GM10266 (cell line): ENCODE measurements at regions not wholly inside any gene's neighbourhood (a gene's known extent, or its start where the extent isn't known, plus 50 kb on each side); places are given as distances from the start of the nearest gene placed in this dataset.

ENCODE experiments used
- DNase-seq: peaks from one replicate; pipeline ENCODE4 v3.0.0; 2012; ENCODE audit errors: extremely low spot score
- TF ChIP-seq, protein P1 (sequence below): IDR thresholded peaks from 2 replicates; pipeline ENCODE4 v1.5.1; 2012; ENCODE audit warnings: mild to moderate bottlenecking, low read depth; ENCODE audit not compliant: control insufficient read depth, insufficient read depth; ENCODE audit errors: missing control alignments

DNA sequence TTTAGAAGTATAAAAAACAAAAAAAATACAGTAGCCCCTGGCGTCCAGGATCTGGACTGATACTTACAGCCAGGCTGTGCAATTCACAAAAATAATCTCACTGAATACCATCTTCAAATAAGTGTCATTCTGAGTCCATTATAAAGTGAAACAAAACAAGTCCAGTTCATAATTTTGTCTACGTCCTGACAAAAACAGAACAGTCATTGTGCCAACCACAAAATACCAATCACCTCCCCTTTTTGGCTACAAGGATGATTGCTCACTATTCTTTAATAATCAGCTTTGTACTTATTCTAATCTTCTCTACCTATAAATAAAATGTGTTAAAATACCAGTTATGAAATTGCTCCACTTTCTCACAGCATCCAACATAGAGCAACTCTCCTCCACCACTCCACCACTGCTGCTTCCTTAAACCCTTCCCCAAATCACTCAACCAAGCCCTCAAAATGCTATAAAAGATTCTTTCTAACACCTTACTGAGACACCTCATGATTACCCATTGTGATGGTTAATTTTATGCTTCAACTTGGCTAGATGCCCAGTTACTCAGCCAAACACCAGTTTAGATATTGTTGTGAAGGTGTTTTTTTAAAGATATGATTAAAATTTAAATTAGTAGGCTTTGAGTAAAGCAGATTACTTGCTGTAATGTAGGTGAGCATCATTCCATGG lies 479.8 kb upstream of the SEMA3A start:
- DNase-seq: no peak
- TF ChIP-seq, protein P1, sequence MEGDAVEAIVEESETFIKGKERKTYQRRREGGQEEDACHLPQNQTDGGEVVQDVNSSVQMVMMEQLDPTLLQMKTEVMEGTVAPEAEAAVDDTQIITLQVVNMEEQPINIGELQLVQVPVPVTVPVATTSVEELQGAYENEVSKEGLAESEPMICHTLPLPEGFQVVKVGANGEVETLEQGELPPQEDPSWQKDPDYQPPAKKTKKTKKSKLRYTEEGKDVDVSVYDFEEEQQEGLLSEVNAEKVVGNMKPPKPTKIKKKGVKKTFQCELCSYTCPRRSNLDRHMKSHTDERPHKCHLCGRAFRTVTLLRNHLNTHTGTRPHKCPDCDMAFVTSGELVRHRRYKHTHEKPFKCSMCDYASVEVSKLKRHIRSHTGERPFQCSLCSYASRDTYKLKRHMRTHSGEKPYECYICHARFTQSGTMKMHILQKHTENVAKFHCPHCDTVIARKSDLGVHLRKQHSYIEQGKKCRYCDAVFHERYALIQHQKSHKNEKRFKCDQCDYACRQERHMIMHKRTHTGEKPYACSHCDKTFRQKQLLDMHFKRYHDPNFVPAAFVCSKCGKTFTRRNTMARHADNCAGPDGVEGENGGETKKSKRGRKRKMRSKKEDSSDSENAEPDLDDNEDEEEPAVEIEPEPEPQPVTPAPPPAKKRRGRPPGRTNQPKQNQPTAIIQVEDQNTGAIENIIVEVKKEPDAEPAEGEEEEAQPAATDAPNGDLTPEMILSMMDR: no peak

DNA sequence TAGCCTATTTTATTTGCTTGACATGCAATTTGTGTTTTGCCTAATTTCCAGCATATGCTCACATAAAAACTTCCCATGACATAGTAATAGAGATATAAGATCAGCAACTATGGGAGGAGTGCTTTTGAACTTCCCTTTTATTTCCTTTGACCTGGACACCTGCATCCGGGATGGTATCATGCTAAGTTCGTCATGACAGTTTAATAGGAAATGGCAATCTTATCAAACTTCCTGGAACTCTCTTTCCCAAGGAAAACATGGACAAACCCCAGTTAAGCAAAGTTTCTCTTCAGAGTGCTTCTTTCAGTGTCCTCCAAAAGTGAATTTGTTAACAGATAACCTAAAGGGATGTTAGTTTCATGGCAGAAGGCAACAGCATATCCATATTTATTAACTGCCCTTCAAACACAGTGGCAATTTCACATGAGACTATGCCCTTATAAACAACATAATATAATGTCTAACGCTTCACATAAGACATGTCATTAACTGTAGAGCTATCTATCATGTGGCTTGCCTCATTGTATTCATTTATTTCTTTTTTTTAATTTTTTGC lies 474.7 kb upstream of the SEMA3A start:
- TF ChIP-seq, protein P1: no peak

DNA sequence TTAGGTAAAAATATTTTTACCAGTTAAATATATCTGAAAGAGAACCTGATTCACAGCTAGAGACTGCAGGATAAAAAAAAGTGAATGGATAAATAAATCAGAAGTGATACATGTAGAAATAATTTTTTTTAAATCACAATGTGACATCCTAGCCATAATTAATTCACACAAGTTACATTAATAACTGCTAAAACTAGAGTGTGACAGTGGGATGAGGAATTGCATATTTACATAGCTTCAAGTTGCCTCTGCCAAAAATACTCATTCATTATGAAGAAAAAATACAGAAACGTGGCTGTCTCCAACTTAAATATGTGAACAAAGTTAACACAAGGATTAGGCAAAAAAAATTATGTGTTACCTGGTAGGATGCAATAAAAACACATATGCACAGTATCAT lies 473.5 kb upstream of the SEMA3A start:
- TF ChIP-seq, protein P1: no peak

More for the DNA sequence above, 474.7 kb upstream of the SEMA3A start:
- no peak for DNase-seq

DNA sequence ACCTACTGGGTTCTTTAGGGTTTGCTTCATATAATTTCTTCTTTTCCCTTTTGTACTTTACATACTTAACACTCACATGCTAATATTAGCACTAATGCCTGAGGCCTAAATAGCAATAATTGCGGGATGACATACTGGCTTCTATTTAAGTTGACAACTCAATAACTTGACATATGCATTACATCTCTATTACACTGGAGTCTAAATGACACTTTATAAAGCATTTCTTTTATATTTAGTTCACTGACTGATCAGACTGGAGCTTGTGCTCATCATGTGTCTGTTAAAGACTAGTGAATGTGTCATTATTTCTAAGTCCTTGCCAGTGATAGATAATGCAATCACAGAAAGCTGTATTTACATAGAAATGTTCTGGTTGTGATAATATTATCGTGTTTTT lies 472.1 kb upstream of the SEMA3A start:
- DNase-seq: no peak
- TF ChIP-seq, protein P1: no peak

More for the DNA sequence above, 473.5 kb upstream of the SEMA3A start:
- DNase-seq: no peak

DNA sequence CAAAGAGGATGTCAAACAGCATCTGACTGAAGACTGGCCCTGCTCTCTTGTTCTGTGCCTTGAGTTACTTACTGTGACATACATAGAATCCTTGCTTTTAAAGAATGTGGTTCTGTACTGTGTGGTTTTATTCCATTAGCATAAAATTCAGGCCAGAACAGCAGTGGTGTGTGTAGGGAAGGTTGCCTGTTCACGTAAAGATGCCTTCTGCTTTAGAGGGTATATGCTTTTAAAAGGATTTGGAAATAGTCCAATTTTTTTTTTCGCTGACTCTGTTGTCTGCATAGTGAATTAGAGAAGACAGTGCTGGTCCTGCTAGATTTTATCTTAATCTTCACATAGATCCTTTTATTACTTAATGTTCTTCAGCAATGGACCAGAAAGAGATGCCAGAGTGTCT lies 470.8 kb upstream of the SEMA3A start:
- TF ChIP-seq, protein P1: no peak

DNA sequence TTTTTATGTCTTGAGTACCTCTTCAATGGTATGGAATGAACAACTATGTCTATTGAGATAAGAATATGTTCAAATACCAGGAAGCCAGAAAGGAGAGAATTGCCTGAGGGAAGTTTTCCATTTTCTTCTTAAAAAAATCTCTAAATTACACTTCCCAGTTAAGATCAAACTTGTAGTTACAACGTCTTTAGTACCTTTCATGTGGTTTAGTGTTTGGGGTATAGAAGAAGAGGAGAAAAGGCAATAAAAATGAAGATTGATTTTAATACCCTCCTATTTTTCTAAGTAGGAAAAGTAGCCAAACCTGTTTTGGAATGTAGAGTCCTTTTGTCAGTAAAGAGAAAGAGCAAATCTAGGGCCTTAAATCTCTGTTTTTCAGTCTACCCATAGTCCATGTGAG lies 470.0 kb upstream of the SEMA3A start:
- TF ChIP-seq, protein P1: no peak
- no peak for DNase-seq

More for the DNA sequence above, 470.8 kb upstream of the SEMA3A start:
- DNase-seq: no peak

DNA sequence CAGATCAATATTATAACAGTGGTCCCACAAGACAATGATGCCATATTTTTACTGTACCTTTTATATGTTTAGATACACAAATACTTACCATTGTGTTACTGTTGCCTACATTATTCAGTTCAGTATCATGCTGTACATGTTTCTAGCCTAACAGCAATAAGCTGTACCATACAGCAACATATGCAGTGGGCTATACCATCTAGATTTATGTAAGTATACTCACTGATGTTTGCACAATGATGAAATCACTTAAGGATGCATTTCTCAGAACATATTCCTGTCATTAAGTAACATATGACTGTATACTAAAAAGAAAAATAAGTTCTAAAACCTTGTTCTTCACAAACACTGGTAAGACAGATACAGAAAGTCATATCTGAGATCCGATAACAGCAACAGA lies 468.6 kb upstream of the SEMA3A start:
- TF ChIP-seq, protein P1: no peak
- DNase-seq: no peak
